SK-N-SH (cell line): ENCODE measurements at regions not wholly inside any gene's neighbourhood (a gene's known extent, or its start where the extent isn't known, plus 50 kb on each side); places are given as distances from the start of the nearest gene placed in this dataset.

Experiments used
- CTCF ChIA-PET: fragments of 300-600, 350-600 bp; formaldehyde crosslinking; extraction: SDS; loops from one replicate; lab custom pipeline; 2021; lab: Yijun Ruan, JAX
- POLR2A ChIA-PET: fragments of 350-600 bp; sonication (Branson Sonifier 250); formaldehyde crosslinking; extraction: SDS; loops from one replicate; lab custom pipeline; 2020; ENCODE audit warnings: antibody characterized with exemption, inconsistent platforms; lab: Yijun Ruan, JAX
- DNase-seq: peaks from one replicate; pipeline ENCODE4 v3.0.0; 2012
- H2AFZ ChIP-seq: fragments of 200-600 bp; sonication (generic); 2 replicates; pipeline ENCODE4 v1.8.1; 2016; ENCODE audit warnings: antibody characterized with exemption, mild to moderate bottlenecking, low read depth
- H3F3A ChIP-seq: fragments of 200-600 bp; sonication (generic); replicated peaks from 2 replicates; pipeline ENCODE3; 2016; ENCODE audit warnings: antibody characterized with exemption, mild to moderate bottlenecking; ENCODE audit not compliant: insufficient read depth
- H3K27ac ChIP-seq, 2 experiments: fragments of 200-500 bp in 1 of 2; fragments of 200-600 bp in 1 of 2; sonication (Bioruptor generic) in 1 of 2; sonication (generic), shearing (Covaris generic) in 1 of 2; 2 replicates each; pipeline versions ENCODE4 v1.5.1 to v1.6.1; 2014 to 2016; ENCODE audit warnings: low read depth in 2 of 2, inconsistent platforms in 1 of 2, low read length in 1 of 2, mild to moderate bottlenecking in 1 of 2, mixed read lengths in 1 of 2
- H3K27me3 ChIP-seq: fragments of 200-600 bp; sonication (generic), shearing (Covaris generic); 2 replicates; pipeline ENCODE4 v1.6.1; 2016; ENCODE audit warnings: mixed run types; ENCODE audit not compliant: insufficient read depth
- H3K36me3 ChIP-seq, 2 experiments: fragments of 200-500 bp in 1 of 2; fragments of 200-600 bp in 1 of 2; sonication (Bioruptor generic) in 1 of 2; sonication (generic) in 1 of 2; replicated peaks in 1 of 2; 2 replicates each; pipeline versions ENCODE3 to v1.5.1; 2014 to 2016; ENCODE audit warnings: low read length in 1 of 2, mild to moderate bottlenecking in 1 of 2; ENCODE audit not compliant: insufficient read depth in 2 of 2, control insufficient read depth in 1 of 2
- H3K4me1 ChIP-seq, 2 experiments: fragments of 200-500 bp in 1 of 2; fragments of 200-600 bp in 1 of 2; sonication (Bioruptor generic) in 1 of 2; sonication (generic), shearing (Covaris generic) in 1 of 2; 2 replicates each; pipeline versions ENCODE4 v1.5.1 to v1.6.1; 2014 to 2016; ENCODE audit warnings: low read depth in 1 of 2, low read length in 1 of 2, mixed run types in 1 of 2; ENCODE audit not compliant: insufficient read depth in 2 of 2, control insufficient read depth in 1 of 2
- H3K4me2 ChIP-seq: fragments of 200-600 bp; sonication (generic), shearing (Covaris generic); 2 replicates; pipeline ENCODE4 v1.6.1; 2017; ENCODE audit warnings: mixed run types
- H3K4me3 ChIP-seq, 2 experiments: fragments of 200-500 bp in 1 of 2; fragments of 200-600 bp in 1 of 2; sonication (Bioruptor generic) in 1 of 2; sonication (generic), shearing (Covaris generic) in 1 of 2; 2 replicates each; pipeline versions ENCODE4 v1.5.1 to v1.8.1; 2014 to 2016; ENCODE audit warnings: low read depth in 2 of 2, inconsistent platforms in 1 of 2, low read length in 1 of 2, mild to moderate bottlenecking in 1 of 2, mixed read lengths in 1 of 2, moderate library complexity in 1 of 2
- H3K79me2 ChIP-seq: fragments of 200-600 bp; sonication (generic); 2 replicates; pipeline ENCODE4 v1.8.1; 2017; ENCODE audit warnings: mild to moderate bottlenecking; ENCODE audit not compliant: insufficient read depth
- H3K9ac ChIP-seq: fragments of 200-600 bp; sonication (generic); 2 replicates; pipeline ENCODE4 v1.6.1; 2017; ENCODE audit warnings: mixed run types
- H3K9me2 ChIP-seq: fragments of 200-600 bp; sonication (generic); 2 replicates; pipeline ENCODE4 v1.6.1; 2017; ENCODE audit warnings: mixed run types
- H3K9me3 ChIP-seq: fragments of 200-600 bp; sonication (generic); 2 replicates; pipeline ENCODE4 v1.6.1; 2017; ENCODE audit warnings: mixed run types, mild to moderate bottlenecking, moderate library complexity
- H4K20me1 ChIP-seq: fragments of 200-600 bp; sonication (generic); 2 replicates; pipeline ENCODE4 v1.6.1; 2017; ENCODE audit warnings: mild to moderate bottlenecking, mixed run types; ENCODE audit not compliant: insufficient read depth
- EP300 ChIP-seq, 2 experiments: IDR thresholded peaks; 2 replicates each; pipeline versions ENCODE4 v1.4.0 to v1.6.1; 2012; ENCODE audit warnings: borderline replicate concordance in 1 of 2, low read depth in 1 of 2, low read length in 1 of 2
- EZH2phosphoT487 ChIP-seq: fragments of 200-600 bp; sonication (generic); IDR thresholded peaks from 2 replicates; pipeline ENCODE4 v1.6.1; 2017; ENCODE audit warnings: low read depth, mixed run types, mild to moderate bottlenecking, antibody characterized with exemption, moderate library complexity, borderline replicate concordance
- GABPA ChIP-seq: IDR thresholded peaks from 2 replicates; pipeline ENCODE4 v1.4.0; 2012; ENCODE audit warnings: low read depth, mild to moderate bottlenecking
- GATA2 ChIP-seq: sonication (generic); formaldehyde crosslinking; IDR thresholded peaks from 2 replicates; pipeline ENCODE4 v1.5.0; 2020; ENCODE audit warnings: mild to moderate bottlenecking, missing genetic modification reagents
- NFIC ChIP-seq: IDR thresholded peaks from 2 replicates; pipeline ENCODE4 v1.4.0; 2012; ENCODE audit warnings: borderline replicate concordance
- NRF1 ChIP-seq: IDR thresholded peaks from 2 replicates; pipeline ENCODE4 v1.6.1; 2012; ENCODE audit warnings: low read depth, mild to moderate bottlenecking, low read length
- POLR2AphosphoS5 ChIP-seq: IDR thresholded peaks from 2 replicates; pipeline ENCODE4 v1.6.1; 2012; ENCODE audit warnings: low read depth, low read length
- RAD21 ChIP-seq: IDR thresholded peaks from 2 replicates; pipeline ENCODE4 v1.6.1; 2012; ENCODE audit warnings: mild to moderate bottlenecking, low read length
- SIN3A ChIP-seq: IDR thresholded peaks from 2 replicates; pipeline ENCODE4 v1.6.1; 2012; ENCODE audit warnings: low read depth, mild to moderate bottlenecking, low read length, moderate library complexity, borderline replicate concordance
- SMC3 ChIP-seq: IDR thresholded peaks from 2 replicates; pipeline ENCODE4 v1.6.1; 2012; ENCODE audit warnings: low read depth, low read length, improper control_type of control experiment
- TEAD4 ChIP-seq: IDR thresholded peaks from 2 replicates; pipeline ENCODE4 v1.4.0; 2012; ENCODE audit warnings: mild to moderate bottlenecking, borderline replicate concordance; ENCODE audit not compliant: insufficient read depth
- WGBS: methylation state at CpG from one replicate; pipeline ENCODE4 v1.1.6; 2017; ENCODE audit warnings: low lambda C conversion rate; 5-methylcytosine and 5-hydroxymethylcytosine counted together
- TF ChIP-seq, protein P1 (sequence below): fragments of 150-350 bp; IDR thresholded peaks from 2 replicates; pipeline ENCODE4 v1.6.1; 2017; ENCODE audit warnings: antibody characterized with exemption, low read length, low read depth, borderline replicate concordance
- TF ChIP-seq, protein P2 (sequence below): fragments of 150-350 bp; IDR thresholded peaks from 2 replicates; pipeline ENCODE4 v1.6.1; 2016; ENCODE audit warnings: mild to moderate bottlenecking, low read depth, low read length
- TF ChIP-seq, protein P3 (sequence below): IDR thresholded peaks from 2 replicates; pipeline ENCODE4 v1.4.0; 2012; ENCODE audit warnings: low read depth
- TF ChIP-seq, protein P4 (sequence below): fragments of 200-600 bp; sonication (generic); IDR thresholded peaks from 2 replicates; pipeline ENCODE4 v1.6.1; 2017; ENCODE audit warnings: antibody characterized with exemption, mild to moderate bottlenecking, moderate library complexity
- TF ChIP-seq, protein P5 (sequence below): IDR thresholded peaks from 2 replicates; pipeline ENCODE4 v1.4.0; 2012; ENCODE audit warnings: low read depth, borderline replicate concordance

DNA sequence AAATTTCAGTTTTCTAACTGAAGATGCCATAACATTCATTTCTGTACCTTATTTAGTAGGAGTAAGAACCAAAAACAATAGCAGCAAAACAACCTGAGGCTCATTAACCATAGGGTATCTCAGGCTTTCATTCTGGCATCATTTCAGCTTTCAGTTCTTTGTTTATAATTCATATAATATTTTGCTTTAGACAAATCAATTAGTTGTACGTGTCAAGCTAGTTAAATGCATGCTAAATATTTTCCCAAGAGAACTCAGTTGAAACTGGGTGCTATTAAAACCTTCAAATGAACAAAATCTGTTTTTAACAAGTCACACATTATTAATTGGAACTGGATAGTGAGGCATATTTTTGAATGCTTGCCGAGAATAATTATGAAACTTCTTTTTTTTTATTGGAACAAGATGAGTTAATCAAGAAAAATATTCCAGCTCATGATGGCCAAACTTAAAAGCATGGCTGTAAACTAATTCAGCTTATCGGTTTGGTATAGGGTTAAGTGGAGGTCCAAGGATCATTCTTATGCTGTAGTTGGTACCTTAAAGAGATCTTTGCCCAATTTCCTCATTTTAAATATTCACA, 442.7 kb downstream of the BTG1 start:
- CTCF ChIA-PET = no interaction called here

More for the DNA sequence above, 442.7 kb downstream of the BTG1 start:
- no peaks in the 10 kb centered on the region for H3K79me2 ChIP-seq
- H3K9ac ChIP-seq = no peak overlapping the region
- 44% methylated on average over 3 of the region's 3 CpGs for WGBS
- H3F3A ChIP-seq = no peaks in the 10 kb centered on the region
- no peaks in the 10 kb centered on the region for H3K27me3 ChIP-seq
- no peak overlapping the region for H2AFZ ChIP-seq
- H4K20me1 ChIP-seq = no peaks in the 10 kb centered on the region
- no peak for DNase-seq
- H3K4me3 ChIP-seq = no peak overlapping the region
- no peaks in the 10 kb centered on the region for H3K9me2 ChIP-seq
- no peaks in the 10 kb centered on the region for H3K36me3 ChIP-seq
- H3K9me3 ChIP-seq = no peaks in the 10 kb centered on the region; the same call in 1 of the 2 replicates
- TF ChIP-seq NFIC (no peak), TEAD4 (no peak), RAD21 (no peak), SIN3A (no peak), EP300 (IDR thresholded peaks at IDR 0.05; ENCODE audit: borderline replicate concordance in 1 of 2, low read depth in 1 of 2, low read length in 1 of 2) (no peak), EZH2phosphoT487 (no peak), GATA2 (no peak), POLR2AphosphoS5 (no peak), SMC3 (no peak), NRF1 (no peak), GABPA (no peak)
- TF ChIP-seq, protein P1, sequence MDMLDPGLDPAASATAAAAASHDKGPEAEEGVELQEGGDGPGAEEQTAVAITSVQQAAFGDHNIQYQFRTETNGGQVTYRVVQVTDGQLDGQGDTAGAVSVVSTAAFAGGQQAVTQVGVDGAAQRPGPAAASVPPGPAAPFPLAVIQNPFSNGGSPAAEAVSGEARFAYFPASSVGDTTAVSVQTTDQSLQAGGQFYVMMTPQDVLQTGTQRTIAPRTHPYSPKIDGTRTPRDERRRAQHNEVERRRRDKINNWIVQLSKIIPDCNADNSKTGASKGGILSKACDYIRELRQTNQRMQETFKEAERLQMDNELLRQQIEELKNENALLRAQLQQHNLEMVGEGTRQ = no peak
- TF ChIP-seq, protein P2, sequence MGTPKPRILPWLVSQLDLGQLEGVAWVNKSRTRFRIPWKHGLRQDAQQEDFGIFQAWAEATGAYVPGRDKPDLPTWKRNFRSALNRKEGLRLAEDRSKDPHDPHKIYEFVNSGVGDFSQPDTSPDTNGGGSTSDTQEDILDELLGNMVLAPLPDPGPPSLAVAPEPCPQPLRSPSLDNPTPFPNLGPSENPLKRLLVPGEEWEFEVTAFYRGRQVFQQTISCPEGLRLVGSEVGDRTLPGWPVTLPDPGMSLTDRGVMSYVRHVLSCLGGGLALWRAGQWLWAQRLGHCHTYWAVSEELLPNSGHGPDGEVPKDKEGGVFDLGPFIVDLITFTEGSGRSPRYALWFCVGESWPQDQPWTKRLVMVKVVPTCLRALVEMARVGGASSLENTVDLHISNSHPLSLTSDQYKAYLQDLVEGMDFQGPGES = no peak
- TF ChIP-seq, protein P3, sequence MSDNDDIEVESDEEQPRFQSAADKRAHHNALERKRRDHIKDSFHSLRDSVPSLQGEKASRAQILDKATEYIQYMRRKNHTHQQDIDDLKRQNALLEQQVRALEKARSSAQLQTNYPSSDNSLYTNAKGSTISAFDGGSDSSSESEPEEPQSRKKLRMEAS = no peak
- TF ChIP-seq, protein P4, sequence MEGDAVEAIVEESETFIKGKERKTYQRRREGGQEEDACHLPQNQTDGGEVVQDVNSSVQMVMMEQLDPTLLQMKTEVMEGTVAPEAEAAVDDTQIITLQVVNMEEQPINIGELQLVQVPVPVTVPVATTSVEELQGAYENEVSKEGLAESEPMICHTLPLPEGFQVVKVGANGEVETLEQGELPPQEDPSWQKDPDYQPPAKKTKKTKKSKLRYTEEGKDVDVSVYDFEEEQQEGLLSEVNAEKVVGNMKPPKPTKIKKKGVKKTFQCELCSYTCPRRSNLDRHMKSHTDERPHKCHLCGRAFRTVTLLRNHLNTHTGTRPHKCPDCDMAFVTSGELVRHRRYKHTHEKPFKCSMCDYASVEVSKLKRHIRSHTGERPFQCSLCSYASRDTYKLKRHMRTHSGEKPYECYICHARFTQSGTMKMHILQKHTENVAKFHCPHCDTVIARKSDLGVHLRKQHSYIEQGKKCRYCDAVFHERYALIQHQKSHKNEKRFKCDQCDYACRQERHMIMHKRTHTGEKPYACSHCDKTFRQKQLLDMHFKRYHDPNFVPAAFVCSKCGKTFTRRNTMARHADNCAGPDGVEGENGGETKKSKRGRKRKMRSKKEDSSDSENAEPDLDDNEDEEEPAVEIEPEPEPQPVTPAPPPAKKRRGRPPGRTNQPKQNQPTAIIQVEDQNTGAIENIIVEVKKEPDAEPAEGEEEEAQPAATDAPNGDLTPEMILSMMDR = no peak
- TF ChIP-seq, protein P5, sequence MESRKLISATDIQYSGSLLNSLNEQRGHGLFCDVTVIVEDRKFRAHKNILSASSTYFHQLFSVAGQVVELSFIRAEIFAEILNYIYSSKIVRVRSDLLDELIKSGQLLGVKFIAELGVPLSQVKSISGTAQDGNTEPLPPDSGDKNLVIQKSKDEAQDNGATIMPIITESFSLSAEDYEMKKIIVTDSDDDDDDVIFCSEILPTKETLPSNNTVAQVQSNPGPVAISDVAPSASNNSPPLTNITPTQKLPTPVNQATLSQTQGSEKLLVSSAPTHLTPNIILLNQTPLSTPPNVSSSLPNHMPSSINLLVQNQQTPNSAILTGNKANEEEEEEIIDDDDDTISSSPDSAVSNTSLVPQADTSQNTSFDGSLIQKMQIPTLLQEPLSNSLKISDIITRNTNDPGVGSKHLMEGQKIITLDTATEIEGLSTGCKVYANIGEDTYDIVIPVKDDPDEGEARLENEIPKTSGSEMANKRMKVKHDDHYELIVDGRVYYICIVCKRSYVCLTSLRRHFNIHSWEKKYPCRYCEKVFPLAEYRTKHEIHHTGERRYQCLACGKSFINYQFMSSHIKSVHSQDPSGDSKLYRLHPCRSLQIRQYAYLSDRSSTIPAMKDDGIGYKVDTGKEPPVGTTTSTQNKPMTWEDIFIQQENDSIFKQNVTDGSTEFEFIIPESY = no peak
- no peak overlapping the region for H3K4me2 ChIP-seq
- H3K4me1 ChIP-seq = no peaks in the 10 kb centered on the region
- POLR2A ChIA-PET = no interaction called here
- no peak overlapping the region for H3K27ac ChIP-seq
